T1000 (cell line): ENCODE measurements at regions not wholly inside any gene's neighbourhood (a gene's known extent, or its start where the extent isn't known, plus 50 kb on each side); places are given as distances from the start of the nearest gene placed in this dataset.

Source experiments
- DNase-seq: peaks from one replicate; lab custom pipeline; 2025; ENCODE audit warnings: mixed read lengths; lab: John Stamatoyannopoulos, UW

DNA sequence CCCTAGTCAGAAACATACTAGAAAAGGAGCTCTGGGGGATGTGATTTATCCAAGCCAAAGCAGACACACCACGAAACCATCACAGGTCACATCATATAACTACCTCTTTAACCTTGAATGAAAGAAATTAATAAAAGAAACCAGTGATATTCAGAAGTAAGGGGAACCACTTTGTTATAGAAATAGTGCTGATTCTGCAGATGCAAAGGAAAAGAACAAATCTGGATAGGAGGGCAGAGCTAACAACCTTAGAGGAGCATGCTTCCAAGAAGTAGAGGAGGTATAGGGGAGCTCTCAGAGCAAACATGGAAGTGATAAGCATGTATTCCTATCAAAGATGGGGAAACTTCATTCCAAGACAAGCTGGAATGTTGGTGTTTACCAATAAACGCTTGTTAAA lies 117.0 kb upstream of the MDM1 start:
- DNase-seq: no peak

DNA sequence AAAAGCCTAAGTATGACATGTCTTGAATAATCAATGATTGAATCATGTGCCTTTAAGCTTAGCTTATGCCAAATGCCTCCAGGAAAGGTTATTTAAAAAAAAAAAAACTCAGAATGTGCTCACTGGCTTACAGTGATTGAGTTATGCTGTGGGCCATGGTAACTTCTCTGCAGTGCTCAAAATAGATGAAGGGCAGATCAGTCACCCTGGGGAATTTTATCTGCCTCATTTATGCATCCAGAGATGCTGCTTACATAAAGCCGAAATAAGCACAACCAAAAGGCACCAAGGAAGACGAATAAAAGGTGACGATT lies 118.7 kb upstream of the MDM1 start:
- DNase-seq: no peak

DNA sequence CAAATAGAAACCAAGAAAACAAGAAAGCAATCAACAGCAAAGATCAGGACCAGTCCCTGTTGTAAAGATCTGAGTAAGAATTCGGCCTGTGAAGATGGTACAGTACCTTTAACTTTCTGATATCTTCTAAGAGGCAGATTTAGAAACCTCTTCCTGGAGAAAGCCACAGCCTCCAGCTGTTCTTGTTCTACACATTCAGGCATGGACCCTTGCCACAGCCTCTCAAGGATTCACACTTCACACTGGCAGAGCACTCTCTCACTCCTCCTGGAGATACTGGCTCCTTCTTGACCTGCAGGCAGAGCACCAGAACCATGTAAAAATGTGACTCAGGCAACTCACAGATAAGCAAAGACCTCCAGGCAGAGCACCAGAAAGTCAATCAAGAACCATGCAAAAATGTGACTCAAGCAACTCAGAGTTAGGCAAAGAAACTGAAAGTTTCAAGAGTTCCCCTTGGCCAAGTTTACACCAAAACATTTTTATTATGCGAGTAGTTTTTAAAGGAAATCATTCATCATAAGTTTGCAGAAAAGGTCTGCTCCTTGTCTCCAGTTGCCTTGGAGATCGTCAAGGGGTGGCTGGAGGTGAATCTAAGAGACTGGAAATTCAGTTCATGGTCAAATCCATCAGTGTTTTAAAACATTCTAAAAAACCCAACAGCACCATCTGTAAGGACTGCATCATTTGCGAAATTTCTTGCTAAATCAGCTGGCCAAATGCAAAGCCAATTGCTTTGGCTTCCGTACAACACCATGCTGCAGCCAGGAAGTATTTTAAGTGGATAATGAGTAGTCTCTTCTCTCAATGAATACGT lies 119.3 kb upstream of the MDM1 start:
- no peak for DNase-seq

DNA sequence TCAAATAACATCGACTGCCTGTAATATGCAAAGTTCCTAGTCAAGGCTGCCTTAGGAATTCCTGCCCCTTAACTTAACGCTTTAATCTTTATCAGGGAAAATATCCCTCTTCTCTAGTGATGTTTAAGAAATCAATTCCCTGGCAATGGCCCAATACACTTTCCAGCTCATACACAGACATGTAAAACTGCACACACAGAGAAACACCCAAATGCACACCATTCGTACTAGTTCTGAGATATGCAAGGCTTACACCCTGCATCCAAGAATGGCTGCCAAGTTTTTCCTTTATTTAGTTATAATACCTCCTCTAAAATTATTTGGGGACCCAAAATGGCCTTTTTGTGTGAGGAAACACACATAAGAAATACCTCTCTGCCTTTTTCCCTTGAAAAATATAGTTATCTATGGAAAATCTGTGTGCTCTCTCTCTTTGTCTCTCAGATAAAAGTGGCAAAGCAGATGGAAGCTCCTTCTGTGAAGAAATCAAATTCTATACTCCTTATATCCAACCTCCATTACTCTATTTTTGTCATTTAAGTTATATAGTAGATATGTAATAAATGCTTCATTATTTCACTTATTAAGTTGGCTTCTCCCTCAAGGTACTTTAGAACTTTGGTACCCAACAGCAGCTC lies 120.0 kb upstream of the MDM1 start:
- no peak for DNase-seq

DNA sequence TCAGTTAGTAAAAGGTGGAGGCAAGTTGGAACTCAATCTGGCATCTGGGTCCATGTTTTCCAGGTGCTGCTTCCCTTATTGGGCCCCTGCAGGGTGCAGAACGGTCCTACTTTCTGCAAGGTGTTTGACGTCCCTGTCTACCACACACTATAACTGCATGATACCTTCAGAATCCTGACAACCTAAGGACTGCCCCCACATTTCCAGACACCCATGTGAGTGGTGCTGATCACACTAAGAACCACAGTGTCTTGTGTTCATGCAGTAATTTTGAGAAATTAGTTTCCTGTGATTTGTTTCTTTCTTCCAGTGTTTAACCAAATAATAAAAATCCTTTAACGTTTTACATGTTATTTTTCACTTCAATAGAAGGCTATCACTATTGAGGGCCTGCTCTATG lies 121.1 kb upstream of the MDM1 start:
- DNase-seq: no peak

DNA sequence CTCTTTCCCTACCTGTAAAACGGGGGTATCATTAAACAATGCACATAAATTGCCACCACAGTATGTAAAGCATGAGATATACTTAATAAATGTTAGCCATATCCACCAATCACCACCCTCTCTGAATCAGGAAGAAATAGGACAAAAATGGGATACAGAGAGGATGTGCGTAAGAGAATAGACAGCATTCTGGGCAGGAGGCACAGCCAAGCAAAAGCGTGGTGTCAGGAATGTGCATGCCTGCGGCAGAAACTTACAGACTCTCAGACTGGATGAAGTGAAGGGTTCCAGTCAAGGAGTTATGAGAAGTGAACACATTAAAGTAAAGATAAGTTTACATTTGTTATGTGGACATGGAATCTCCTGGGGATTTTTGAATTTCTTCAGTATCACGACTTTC lies 121.7 kb upstream of the MDM1 start:
- no peak for DNase-seq

DNA sequence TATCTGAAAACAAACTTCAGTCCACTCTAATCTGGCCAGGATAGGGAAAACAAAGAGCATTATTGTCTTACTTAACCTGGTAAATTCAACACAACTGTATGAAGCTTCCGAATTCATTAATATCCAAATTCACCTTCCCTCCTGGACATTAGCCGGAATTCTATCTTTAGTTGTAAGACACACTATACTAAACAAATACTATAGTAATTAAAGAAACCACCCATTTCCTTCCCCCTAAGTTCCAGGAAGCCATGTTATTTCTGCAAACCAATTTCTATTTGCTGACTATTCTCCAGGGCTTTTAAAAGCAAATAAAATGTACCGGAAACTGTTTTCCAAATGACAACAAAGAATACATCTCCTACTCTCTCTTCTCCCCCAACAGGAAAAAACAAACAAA lies 122.7 kb upstream of the MDM1 start:
- DNase-seq: no peak

DNA sequence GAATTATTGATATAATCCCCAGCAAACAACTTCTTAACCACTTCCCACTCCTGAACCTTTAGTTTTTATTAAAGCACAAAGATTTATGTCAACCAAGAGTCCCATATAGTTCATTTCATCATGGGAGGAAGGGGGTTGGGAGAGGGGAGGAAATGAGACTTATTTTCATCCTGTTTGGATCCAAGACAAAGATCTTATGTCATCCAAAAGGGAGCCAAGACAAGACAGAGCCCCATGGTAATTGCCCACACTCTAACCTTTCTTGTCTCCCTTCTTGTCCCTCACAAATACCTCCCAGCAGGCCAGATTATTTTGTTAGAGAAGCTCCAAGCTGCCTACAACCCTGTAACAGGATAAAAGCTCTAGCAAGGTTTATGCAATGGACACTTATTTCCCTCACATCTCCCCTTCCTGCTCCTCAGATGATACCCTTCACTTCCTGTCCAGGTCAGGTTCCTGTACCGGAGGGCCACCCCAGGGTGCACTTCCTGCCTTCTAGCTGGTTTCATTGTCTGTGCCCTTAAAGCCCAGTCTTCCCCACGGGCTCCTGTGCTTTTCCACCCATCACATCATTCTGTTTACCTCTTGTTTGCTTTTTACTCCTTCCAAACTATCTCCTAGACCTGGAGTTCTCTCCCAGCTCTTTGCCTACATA lies 123.7 kb upstream of the MDM1 start:
- no peak for DNase-seq

DNA sequence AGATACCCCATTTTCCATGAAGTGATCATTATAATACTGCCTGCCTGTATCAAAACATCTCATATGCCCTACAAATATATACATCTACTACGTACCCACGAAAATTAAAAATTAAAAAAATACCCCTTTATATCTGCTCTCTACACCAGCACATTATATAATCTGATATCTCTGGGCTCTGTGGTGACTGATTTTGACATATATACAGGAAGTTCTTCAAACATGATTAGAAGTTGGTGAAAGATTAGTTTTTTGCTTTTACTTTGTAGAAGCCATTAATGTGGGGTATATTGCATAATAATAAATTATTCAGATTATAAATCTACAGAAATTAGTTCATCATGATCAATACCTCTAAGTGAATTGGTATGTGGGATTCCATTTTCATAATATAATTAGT lies 126.7 kb upstream of the MDM1 start:
- DNase-seq: no peak

DNA sequence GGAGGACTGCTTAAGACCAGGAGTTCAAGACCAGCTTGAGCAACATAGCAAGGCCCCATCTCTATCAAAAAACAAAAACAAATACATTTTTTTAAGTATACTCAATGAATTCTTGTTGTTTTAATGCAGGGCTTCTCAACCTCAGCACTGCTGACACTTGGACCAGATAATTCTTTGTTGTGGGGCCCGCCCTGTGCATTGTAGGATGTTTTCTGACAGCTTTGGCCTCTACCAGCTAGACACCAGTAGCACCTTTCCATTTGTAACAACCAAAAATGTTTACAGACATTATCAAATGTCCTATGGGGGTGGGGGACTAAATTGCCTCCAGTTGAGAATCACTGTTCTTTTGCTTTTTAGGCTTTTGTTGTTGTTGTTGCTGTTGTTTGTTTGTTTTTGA lies 128.1 kb upstream of the MDM1 start:
- DNase-seq: no peak

DNA sequence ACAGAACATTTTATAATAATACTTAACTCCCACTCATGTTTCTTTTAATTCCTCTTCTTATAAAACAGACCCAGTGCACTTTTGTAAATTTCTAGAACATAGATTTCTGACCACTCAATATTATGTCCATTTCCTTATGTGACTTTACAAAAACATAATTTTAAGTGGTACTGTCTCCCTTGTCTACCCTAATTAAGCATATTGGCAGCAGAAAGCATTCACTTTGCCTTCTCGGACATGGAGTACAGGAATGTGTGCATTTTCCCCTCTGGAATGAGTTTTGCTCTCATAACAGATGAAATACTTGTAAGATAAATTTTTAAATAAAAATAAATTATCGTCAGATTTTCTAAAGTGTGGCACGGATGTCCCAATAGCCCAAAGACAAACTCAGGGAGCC lies 129.5 kb upstream of the MDM1 start:
- DNase-seq: no peak

DNA sequence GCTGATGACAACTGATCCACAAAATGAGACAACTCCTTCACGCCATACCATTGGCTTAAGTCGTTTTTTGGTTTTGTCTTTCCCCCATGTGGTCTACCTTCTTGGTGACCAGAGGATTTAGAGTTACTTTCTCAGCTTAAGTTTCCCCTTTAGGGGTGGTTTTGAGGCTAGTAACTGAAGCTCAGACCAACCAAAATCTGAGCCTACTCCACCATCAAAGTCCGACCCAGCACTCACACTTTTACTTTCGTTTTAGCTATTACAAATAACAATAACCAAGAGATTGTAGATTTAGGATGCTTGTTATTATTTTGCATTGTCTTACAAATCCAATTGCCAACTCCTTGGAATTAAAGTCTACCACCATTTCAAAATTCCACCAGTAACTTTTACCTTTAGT lies 130.6 kb upstream of the MDM1 start:
- DNase-seq: no peak

DNA sequence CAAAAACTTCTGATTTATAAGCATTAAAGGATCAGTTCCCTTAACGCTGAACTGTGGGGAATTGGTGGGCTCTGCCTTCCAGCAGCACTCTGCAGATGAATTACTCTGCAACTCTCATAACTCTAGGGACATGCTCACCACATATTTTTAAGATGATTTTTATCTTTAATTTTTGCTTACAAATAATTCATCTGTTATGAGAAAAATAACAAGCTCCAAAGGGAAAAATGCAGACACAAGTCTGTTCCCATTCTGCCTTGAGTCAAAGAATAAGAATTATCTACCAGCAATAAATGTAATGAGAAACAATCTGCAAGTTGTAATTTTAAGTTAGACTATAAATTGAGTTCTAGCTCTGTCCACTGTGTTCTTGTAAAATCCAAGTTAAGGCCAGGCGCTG lies 133.1 kb upstream of the MDM1 start:
- no peak for DNase-seq

DNA sequence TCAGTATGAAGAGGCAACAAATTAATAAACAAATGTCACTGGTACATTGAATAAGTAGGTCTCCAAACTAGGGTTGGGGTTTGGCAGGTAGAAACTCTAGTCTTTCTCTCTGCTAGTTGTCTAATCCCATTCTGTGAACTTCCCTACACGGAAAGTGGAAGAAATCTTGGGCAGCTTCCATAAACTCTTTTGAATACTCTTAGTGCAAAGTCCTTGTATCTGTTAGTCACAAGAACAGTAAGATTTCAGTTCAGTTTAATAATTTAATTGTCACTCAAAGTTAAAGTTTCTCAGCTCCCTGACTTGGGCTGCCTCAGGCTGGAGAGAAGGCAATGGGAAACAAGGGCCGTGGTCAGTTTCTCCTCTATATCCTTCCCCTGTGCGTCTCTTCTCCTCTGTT lies 135.4 kb upstream of the MDM1 start:
- DNase-seq: no peak

DNA sequence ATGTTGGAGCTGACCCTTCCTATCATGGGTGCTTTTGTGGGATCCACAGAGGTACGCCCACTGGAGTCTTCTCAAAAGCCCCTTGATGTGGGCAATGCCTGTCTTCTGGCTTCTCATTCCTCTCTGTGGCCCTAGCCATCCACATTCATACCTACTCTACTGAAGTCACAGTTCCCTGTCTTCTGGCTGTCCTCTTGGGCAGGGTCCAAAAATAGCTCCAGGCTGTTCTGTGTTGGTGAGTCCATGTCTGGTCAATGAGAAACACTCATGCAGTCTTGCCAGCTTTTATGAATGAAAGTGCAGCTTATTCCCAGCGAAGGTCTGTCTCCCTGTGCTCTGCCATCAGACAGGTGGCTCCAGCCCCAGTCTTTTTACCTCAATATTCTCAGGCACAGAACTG lies 135.9 kb upstream of the MDM1 start:
- no peak for DNase-seq

DNA sequence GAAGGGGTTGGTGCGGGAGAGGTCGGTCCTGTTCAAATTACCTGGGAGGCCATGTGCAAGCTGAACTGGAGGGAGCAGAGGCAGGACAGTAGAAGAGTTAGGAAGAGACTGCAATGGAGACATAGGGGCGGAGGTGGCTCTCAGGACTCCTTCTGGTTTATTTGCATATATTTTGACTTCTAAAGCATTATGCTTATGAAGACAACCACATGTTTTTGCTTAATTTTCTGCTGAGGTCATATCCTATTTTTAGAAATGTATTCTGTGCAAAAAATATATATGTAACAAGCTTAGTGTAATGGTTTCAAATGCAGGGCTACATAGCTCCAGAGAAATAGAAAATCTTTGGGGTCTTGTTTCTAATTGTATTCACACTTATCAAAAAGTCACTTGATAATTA lies 137.0 kb upstream of the MDM1 start:
- DNase-seq: no peak

DNA sequence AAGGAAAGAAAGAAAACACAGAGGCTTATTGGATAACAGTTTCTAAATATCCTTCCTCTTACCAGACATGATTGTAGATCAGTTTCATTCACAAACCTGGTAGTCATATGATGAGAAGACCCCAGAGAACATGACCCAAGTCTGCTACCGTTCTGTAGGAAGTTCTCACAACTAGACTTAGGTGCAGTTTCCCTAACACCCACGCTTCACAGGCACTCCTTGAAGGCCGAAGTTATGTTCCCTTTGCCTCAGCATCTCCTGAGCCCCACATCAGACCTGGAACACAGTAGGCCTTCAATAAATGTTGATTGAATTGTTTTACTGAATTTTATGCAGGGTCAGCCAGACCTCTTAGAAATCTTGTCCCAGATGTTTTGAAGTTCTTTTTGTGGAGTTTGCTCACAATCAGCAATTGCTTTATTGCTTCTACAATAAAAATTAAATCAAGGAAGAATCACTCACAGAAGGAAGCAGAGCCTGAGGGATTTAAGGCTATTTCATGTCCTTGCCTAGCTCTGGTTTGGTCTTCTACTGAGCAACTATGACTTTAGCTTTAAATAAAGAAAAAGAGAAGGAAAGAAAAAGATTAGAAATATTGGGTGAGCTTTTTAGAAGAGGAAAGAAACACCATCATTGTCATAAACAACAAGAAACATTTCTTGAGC lies 138.6 kb upstream of the MDM1 start:
- DNase-seq: no peak

DNA sequence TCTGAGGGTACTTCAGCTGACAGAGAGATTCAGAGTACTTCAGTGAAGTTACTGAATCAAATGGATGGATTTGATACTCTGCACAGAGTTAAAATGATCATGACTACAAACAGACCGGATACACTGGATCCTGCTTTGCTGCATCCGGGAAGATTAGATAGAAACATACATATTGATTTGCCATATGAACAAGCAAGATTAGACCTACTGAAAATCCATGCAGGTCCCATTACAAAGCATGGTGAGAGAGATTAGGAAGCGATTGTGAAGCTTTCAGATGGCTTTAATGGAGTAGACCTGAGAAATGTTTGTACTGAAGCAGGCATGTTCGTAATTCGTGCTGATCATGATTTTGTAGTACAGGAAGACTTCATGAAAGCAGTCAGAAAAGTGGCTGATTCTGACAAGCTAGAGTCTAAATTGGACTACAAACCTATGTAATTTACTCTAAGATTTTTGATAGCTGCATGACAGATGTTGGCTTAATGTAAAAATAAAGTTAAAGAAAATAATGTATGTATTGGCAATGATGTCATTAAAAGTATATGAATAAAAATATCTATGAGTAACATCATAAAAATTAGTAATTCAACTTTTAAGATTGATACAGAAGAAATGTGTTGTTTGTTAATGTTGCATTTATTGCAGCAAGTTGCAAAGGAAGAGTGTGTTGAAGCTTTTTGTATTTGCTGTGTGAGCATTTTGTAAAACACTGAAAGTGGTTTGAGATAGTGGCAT lies 136.1 kb upstream of the RAP1B start:
- DNase-seq: no peak

DNA sequence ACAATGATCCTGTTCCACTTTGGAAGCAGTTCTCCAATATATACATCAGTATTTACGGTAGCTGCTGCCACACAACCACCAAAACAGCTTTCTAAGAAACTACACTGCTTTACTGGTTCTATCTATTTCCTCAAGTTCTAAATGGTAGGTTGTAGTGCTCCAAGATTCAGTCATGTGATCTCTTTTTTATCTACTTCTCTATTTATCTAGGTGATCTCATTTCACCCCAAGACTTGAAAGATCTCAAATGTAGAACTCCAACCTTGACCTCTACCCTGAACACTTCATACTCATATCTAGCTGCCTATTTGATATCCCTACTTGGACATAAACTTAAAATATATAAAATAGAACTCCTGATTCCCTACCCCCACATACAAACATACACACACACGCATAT lies 133.9 kb upstream of the RAP1B start:
- DNase-seq: no peak

DNA sequence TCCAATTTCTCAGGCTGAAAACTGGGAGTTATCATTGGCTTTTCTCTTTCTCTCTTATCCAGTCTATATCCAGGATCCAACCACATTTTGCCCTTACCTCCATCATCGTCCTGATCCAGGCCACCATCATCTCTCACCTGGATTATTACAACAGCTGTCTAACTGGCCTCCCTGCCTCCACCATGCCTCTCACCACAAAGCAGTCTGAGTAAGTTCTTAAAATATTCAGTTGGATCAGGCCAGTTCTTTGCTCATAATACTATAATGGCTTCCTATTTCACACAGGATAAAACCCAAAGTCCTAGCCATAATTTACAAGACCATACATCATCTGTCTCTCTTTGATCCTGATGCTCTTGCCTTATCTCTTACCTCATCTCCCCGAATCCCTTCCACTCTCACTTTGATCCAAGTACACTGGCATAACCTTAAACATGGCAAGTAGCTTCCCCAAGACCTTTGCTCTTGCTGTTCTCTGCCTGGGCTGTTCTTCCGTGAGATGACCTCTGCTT lies 133.4 kb upstream of the RAP1B start:
- DNase-seq: no peak

DNA sequence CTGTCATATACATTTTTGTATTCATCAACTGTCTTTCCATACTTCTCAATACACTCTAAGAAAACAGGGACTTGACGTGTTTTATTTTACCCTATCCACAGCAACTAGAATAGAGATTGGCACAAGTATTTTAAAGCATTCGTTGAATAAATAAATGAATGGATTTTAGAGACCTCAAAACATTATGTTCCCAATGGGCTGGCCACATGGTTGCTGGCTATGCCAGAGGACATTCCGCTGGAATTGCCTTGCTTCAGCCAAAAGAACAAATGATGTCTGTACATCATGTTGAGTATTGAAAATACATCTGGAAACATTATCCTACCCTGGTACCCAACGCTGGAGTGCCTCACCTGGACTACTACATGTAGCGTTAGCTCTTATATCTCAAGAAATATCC lies 132.8 kb upstream of the RAP1B start:
- DNase-seq: no peak
